NCI-H748 treated with DMSO at 0.1 percent for 48 hours (cell line): ENCODE measurements at regions not wholly inside any gene's neighbourhood (a gene's known extent, or its start where the extent isn't known, plus 50 kb on each side); places are given as distances from the start of the nearest gene placed in this dataset.

Source experiments
- DNase-seq: peaks from one replicate; lab custom pipeline; 2025; lab: John Stamatoyannopoulos, UW

DNA sequence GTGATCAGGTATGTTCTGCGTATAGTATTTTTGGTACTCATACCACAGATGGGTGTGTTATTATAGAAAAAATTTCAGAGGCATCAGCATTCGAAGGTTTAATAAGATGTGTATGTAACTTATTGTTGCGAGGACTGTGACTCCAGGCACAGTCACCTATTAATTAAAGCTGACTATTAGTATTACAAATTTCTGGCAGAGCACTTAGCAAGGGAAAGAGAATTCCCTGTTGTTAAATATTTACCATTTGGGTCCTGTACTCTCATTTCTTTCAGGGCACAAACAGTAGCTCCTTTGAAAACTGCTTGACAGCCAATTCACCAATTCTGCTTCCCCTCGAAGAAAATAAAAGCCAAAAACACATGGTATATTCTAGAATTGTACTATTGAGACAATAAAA, 653.8 kb downstream of the ELAVL2 start:
- no peak for DNase-seq

DNA sequence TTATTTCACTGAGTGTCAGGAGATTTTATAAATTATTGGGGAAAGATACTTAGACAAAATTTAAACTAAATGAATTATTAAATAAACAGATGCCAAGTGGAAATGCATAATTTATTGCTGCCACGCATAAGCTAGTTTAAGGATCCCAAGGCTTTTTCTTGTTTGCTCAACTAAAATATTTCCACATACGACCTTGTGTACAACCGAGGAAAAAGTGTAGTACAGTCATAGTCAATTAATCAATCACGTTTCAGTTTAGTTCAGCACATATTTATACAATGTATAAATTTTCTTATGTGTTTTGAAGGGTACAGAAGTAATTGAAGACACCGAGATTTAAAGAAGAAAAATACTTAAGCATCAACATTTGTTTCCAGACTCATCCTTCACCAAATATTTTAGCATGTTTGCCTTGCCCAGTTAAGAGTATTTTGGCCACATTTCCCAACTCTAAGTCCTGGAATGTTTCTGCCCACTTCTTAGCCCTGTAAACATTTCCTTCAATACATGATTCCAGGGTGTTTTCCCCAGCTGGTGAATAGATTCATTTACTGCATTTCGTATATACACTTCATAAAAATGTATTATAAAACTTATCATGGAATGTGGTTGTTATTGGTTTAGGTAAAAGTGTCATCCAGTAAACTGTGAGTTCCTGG, 652.9 kb downstream of the ELAVL2 start:
- no peak for DNase-seq

DNA sequence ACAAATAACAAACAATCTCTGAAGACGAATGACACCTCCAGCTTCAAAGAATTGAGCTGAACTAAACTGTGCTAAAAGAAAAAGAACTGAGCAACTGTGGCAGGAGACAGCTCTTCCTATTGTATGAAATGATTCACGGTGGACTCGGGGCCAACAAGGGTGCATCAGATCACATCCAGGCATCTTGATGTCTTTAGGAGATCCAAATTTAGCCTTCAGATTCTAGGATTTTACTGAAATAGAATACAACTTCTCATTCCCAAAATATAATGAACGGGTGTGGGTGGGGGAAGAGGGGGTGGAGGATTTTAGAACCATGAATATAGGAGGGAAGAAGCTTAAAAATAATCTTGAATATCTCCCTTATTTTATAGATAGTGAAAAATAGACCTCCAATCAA, 631.8 kb downstream of the ELAVL2 start:
- no peak for DNase-seq

DNA sequence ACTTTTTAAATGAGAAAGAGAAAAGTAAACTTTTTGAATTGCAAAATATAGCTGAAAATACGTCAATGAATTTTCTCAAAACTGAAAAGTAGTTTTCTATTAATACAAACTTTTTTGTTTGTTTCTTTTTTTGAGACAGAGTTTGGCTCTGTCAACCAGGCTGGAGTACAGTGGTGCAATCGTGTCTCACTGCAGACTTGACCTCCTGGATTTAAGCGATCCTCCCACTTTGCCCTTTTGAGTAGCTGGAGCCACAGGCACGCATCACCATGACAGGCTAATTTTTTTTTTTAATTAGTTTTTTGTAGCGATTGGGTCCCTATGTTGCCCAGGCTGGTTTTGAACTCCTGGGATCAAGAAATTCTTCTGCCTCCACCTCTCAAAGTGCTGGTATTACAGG, 610.4 kb downstream of the ELAVL2 start:
- no peak for DNase-seq

DNA sequence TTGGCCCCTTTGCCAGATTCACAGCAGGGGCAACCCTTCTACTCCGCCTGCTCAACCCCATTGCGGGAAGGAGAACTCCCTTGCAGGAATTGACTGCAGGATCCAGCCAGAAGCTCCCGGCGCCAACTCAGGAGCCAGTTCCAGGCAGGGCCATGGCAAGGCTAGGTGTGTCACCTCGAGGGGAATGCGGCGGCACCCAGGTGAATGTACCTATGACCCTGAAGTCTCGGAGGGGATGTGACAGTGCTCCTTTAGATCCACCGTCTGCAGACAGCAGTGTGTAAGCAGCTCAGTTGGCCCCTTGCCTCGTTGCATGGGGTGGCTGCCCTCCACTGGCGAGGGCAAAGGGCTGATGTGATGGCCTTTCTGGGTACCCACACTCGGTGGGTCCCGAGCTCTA, 606.6 kb downstream of the ELAVL2 start:
- no peak for DNase-seq

DNA sequence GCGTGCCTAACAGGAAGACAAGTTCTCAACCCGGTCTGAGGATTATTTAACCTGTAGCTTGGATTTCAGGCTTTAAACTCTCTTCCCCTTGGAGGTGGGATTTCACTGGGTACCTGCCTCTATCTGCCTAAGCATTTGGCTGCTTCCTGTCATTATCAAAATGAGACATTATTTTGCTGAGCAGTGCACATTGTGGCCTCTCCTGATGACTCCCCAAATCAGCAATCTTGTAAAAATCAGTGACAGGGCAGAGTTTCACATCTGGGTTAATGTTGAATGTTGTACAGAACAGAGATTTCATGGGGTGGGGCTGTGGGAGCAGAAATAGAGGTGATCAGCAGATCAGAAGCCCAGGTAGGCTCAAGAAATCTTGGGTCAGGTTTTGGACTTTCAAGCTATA, 605.9 kb downstream of the ELAVL2 start:
- no peak for DNase-seq

DNA sequence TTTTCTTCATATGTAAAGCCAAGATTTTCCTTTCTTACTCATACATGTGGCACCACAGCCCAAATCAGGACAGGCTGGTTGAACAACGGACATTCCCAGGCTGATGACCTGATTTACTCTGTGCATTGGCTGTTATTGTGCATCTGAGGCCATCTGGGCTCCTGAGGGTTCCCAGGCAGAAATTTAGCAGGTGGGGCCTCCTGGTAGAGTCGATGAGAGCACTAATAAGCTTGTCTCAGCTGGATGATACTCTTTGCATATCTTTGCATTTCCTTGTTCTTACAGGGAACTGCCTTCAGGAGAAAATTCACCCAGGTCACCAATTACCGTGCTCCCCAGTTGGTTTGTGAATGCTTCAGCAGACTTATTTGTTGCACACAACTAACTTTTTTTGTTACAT, 605.1 kb downstream of the ELAVL2 start:
- DNase-seq = no peak

DNA sequence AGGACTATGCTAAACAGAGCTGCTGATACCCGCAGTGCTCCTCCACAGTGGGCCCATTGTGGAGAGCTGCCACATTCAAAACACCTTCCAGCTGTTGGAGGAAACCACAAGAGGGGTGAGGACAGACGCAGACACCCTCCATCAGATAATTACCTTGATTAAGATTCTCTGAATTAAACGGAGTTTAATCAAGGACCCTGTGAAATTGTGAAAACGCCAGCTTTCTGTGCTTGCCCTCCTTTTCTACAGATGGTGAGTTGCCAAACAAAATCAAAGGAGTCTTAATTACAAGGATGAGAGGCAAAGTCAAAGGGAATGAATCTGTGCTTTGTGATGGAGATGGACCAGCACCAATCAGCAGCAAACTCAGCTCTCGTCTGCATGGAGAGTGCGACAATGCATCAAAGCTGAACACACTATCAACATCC, 596.1 kb downstream of the ELAVL2 start:
- no peak for DNase-seq

DNA sequence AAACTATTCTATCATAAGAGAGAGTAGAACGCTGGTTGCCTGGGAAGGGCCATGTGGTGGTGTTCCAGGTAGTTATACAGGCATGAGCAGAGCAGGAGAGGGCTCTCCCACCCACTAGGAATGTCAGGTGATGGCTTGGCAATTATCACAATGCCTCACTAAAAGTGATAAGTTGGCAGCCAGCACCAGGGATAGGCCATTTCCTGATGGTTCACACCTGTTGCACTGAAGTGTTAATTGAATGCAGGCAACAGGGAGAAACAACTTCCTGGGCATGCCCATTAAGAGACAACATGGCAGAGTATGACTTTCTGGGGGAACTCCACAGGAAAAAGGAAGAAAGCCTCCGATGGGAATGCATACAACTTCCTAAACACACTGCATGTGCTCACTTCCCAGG, 593.2 kb downstream of the ELAVL2 start:
- no peak for DNase-seq

DNA sequence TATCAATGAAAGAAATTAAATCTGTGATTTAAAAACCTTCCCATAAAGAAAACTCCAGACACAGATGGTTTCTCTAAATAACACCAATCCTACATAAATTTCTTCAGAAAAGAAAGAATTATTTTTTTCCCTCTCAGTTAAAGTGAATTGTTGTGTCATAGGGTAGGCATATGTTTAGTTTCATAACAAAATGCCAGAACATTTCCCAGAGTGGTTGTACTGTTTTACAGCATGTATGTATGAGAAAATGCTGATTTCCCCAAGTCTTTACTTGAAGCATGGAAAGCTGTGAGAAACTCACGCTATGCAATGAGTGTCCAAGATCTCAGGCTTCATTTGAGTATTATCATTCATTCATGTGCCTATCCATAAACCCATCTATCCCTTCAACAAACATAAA, 582.5 kb downstream of the ELAVL2 start:
- DNase-seq = no peak

DNA sequence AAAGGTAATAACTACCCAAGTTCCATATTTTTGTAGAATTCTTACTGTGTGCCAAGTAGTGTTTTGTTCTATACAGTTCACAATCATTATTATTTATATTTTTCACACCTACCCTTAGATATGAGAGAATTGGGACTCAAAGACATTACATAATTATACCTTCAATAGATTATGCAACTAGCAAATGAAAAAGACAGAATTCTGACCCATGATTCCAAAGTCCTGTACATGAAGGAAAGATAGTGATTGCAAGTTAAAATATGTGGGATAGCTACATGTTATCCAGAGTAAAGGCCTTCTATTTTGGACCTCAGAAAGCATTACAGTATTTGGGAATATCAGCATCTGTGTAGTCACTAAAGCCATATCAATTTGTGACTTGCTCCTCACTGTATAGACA, 581.0 kb downstream of the ELAVL2 start:
- DNase-seq = no peak

DNA sequence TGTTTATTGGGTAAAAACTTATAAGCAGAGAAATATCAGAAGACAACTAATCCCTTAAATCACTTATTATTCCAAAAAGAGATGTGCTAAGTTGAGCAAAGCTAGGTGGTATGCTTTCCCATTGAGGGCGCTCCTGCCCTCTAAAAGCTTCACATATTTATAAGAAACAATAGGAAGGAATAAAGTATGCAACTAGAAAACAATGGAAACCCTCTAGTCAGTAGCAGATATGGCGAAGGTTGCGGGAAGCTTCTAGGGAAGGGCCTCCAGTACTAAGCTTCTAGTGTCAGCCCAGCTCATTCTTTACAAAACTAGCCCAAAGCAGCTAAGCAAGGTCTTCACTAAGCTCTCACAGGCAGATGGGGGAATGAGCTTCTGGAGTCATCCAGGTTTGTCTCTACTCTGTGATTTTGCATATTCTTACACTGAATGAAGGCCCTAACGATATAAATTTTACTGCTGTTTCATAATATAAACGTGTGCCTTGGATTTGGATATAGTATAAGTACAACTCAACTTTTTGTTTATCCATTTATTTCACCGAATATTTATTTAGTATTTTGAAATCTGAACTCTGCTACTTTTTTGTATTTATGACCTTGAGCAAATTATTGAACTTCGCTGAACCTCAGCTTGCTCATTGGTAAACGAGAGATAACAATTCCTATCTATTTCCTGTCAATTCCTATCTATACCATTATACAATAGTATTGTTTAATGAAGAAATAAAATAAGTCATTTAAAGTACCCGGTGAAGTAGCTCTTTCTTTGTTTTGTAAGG, 571.4 kb downstream of the ELAVL2 start:
- no peak for DNase-seq

DNA sequence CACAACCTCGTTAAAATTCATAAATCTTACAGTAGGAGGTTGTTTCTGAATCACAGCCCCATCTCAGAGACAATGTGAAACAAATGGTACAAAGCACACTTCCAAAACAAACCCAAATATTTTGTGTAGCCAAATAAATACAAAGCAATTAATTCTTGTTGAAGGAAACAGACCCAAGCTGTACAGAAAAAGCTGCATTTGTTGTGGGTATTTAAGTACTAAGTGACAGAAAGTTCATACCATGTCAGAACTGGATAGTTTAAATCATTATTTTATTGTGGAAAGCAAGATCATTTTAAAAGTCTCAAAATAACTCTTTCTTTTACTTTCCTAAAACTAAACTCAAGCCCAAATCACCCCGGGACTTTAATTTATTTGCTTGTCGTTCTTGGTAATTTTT, 570.7 kb downstream of the ELAVL2 start:
- DNase-seq = no peak

DNA sequence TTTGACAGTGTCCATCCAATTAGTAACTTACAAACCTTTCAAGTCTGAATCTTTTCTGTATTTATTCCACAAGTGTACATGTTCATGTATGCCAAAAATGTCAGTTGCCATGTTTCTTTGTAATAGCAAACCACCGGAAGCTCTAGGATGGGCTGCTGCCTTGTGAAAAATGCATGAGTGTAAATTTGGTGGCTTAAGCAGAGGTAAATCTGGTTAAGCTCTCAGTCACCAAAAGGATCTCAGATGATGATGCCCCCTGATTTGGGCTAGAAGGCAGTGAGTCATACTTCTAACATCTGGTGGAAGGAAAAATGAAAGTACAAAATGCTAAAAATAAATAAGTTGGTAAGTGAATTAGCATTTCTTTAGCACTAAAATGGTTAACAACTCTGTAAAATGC, 567.5 kb downstream of the ELAVL2 start:
- no peak for DNase-seq

DNA sequence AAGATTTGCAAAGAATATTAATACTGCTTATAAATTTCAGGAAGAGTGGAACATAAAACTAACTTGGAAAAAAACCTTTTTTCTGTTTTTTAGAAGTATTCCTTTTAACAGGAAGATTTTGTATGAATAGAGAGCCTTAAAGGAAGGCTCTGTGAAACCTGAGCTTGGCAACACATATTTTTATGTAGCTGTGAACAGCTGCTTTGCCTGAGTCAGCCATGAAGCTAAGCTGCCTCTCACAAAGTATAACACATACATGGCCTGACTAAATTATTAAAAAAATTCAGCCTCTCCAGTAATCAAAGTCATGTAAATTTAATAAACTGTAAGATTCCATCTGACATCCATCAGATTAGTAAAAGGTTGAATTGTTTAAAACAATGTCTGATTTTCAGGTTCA, 547.5 kb downstream of the ELAVL2 start:
- no peak for DNase-seq

DNA sequence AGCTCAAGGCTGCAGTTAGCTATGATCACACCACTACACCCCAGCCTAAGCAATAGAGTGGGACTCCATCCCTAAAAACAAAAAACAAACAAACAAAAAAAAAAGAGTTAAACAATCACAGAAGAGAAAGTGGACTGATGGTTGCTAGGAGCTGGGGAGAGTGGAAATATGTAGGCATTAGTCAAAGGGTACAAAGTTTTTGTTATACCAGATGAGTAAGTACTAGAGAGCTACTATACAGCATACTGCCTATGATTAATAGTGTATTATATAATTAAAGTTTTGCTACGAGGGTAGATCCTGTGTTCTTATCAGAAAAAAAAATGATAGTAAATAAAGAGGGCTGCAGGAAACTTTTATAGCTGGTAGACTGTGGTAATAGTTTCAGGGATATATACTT, 538.6 kb downstream of the ELAVL2 start:
- no peak for DNase-seq

DNA sequence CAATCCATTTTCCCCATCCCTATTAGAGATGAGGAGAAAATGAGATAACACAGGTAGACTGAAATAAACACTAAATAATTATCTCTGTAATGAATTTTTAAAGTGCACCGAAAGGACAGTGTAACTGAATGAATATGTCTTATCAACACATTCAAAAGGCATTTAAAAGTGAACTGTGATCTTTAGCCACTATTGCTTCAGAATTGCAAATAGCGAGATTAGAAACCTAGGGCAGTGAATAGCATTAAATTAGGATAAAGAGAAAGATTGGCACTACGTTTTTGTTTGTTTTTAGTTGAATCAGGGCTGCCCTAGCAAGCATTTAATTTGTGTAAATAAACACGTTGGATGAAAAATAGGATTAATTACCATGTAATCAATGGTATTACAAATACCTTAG, 537.5 kb downstream of the ELAVL2 start:
- DNase-seq = no peak

DNA sequence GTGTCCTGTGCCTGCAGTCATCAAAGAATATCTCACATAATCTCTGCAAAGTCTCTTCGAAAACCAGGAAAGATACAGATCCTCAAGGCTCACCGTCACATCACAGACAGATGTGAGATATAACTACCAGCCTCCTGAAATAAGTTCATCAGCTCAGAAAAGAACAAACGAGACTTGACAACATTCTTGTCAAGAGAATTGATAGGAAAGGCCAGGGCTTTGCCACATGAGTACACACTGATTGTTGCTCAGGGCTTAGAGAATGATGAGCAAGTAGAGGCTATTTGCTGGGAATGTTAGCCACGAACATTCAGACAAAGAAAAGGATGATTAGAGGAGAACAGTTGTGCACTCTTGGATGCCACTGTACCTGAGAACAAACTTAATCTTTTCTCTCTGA, 535.1 kb downstream of the ELAVL2 start:
- no peak for DNase-seq

DNA sequence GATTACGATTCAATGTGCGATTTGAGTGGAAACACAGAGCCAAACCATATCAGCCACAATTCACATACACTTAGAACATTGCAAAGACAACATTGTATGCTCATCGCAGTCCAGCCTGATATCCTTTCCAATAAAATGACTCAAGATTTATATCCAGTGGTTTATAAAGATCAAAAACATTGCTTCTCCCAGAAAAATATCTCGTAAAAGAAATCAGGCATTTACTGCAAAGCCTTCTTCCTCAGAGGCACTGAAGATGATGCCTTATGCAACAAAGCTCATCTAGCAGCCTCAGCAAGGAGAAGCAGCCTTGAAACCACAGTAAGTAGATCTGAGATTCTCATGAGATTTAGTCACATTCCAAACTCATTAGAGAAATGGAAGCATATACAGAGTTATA, 523.8 kb downstream of the ELAVL2 start:
- DNase-seq = no peak

DNA sequence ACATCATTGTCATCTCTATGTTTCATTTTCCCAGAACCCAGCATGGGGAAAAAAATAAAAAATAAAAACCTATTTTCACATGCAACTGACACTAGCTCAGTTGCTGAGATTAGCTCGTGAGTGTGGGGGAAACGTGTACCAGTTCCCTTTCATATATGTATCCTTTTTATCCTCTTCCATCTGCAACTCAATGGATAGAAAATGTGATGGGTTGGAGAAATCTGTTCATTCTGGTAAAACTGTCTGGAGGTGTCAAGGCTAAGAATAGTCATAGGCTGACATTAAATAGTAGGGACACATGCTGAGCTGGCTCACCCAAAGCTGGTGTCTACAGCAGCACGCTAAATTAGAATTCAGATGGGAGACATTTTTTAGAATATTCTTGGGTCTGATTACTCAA, 519.3 kb downstream of the ELAVL2 start:
- no peak for DNase-seq

DNA sequence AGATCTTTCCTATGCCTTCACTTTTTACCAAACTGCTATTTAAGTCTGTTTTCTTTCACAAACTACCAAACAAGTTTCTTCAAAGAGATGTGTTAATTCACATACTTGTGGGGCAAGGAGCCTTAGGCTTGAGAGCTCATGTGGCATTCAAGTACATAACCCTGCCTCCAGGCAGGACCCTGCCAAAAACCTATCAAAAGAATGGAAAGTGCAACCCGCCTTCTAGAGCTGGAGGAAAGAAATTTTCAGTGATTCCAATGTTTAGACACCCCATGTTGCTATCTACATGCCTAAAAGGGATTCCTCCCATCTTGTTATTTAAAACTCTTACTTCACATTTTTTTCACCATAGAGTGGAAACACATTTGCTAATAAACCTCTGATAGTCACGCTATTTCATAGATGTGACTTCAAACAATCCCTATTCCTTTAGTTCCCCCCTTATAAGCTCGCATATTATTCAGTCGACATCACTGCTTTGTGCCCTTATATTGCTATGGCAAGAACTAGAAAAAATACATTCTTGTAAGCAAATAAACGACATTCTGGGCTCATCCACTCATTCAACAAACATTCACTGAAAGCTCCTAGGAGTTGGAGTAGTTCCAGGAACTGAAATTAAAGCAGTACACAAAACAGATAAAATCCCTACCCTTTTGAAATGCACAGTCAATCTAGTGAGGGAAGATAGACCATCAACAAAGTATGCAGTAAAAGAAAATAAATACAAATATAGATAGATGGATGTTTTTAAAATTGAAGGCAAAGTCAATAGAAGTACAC, 518.1 kb downstream of the ELAVL2 start:
- peak; percentile 12 for DNase-seq

DNA sequence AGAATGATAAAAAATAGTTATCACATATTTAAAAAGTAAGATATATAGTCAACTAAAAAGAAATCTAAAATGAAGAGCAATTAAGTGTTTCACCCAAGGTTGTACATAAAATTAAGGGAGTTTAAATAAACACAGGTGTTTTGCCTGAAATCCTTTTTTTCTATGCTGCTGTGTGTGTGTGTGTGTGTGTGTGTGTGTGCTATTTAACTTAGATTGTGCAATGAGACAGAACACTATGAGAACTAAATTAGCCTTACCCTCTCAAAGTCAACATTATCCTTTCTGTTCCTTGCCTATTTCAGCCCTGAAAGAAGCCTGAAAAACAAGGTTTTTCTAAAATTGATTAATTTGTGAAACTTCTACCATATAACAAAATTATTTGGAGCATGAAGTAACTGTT, 516.2 kb downstream of the ELAVL2 start:
- DNase-seq = peak; percentile 68

DNA sequence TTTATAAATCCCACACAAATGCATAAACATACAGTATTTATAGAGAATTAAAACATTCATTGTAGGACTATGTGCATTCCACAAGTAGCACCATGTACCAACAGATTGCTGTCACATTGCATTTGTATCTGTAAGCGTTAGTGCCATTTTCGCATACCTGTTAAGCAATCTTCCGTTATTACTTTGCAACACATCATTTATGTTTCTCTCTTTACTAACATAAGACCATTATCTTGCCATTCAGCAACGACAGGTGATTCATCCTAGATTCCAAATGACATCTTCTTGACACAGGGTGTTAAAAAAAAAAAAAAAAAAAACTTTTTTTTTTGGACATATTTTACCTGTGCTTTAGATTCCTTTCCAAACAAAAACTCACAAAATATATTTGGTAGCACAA, 511.8 kb downstream of the ELAVL2 start:
- no peak for DNase-seq
